Spleen (tissue), 11 donors: ENCODE measurements at regions not wholly inside any gene's neighbourhood (a gene's known extent, or its start where the extent isn't known, plus 50 kb on each side); places are given as distances from the start of the nearest gene placed in this dataset.

Experiments
- DNase-seq: peaks from one replicate; pipeline ENCODE4 v3.0.0-alpha.2; 2020
- H3K27ac ChIP-seq, 8 donors: fragments of 200-600 bp; sonication (generic) in 7 of 8; 1 replicate in 4 of 8; 2 replicates in 4 of 8; pipeline versions ENCODE4 v1.5.0 to v1.8.0; 2016 to 2021; ENCODE audit warnings: inconsistent platforms in 4 of 8, mild to moderate bottlenecking in 4 of 8, moderate library complexity in 1 of 8
- H3K27me3 ChIP-seq, 7 donors: fragments of 200-600 bp; sonication (generic) in 6 of 7; replicated peaks in 1 of 7; 1 replicate in 4 of 7; 2 replicates in 3 of 7; pipeline versions ENCODE4 v1.5.0 to v1.8.0; 2016 to 2021; ENCODE audit warnings: inconsistent platforms in 3 of 7, mild to moderate bottlenecking in 1 of 7
- H3K36me3 ChIP-seq, 6 donors: fragments of 200-600 bp; sonication (generic) in 5 of 6; 1 replicate in 4 of 6; 2 replicates in 2 of 6; pipeline versions ENCODE4 v1.5.0 to v1.8.0; 2016 to 2021; ENCODE audit warnings: inconsistent platforms in 2 of 6
- H3K4me1 ChIP-seq, 6 donors: fragments of 200-600 bp; sonication (generic) in 5 of 6; 1 replicate in 3 of 6; 2 replicates in 3 of 6; pipeline versions ENCODE4 v1.5.0 to v1.8.0; 2016 to 2021; ENCODE audit warnings: inconsistent platforms in 3 of 6
- H3K4me3 ChIP-seq, 8 donors: fragments of 200-600 bp; sonication (generic) in 7 of 8; 1 replicate in 4 of 8; 2 replicates in 4 of 8; pipeline versions ENCODE4 v1.5.0 to v1.8.0; 2016 to 2021; ENCODE audit warnings: inconsistent platforms in 4 of 8, mild to moderate bottlenecking in 4 of 8, moderate library complexity in 2 of 8
- H3K9me3 ChIP-seq, 8 donors: fragments of 200-600 bp; sonication (generic) in 7 of 8; 1 replicate in 4 of 8; 2 replicates in 4 of 8; pipeline versions ENCODE4 v1.5.0 to v1.8.0; 2016 to 2021; ENCODE audit warnings: inconsistent platforms in 4 of 8
- POLR2A ChIP-seq, 3 donors: fragments of 450-650 bp; IDR thresholded peaks; one replicate each; pipeline ENCODE4 v1.5.1; 2017; ENCODE audit warnings: antibody characterized with exemption in 3 of 3, mild to moderate bottlenecking in 1 of 3
- POLR2AphosphoS5 ChIP-seq, 3 donors: sonication (generic); formaldehyde crosslinking; IDR thresholded peaks; one replicate each; pipeline ENCODE4 v1.5.1; 2017; ENCODE audit warnings: antibody characterized with exemption in 3 of 3
- WGBS, 5 donors: extraction: QIAGEN DNeasy Blood & Tissue Kit in 3 of 5; methylation state at CpG; one replicate each; pipeline versions ENCODE4 v1.1.5 to v1.1.7; 2013 to 2018; 5-methylcytosine and 5-hydroxymethylcytosine counted together
- intact Hi-C: fragments of 100-400 bp; cut with DNase I; formaldehyde crosslinking; loops from one replicate; pipeline ENCODE4 v1.15.0; 2023; ENCODE audit warnings: low total_unique reads
- TF ChIP-seq, protein P1 (sequence below), 11 experiments: fragments of 200-600 bp in 7 of 11; fragments of 450-650 bp in 4 of 11; sonication (generic) in 4 of 11; IDR thresholded peaks in 8 of 11; conservative IDR thresholded peaks in 3 of 11; 1 replicate in 7 of 11; 2 replicates in 4 of 11; pipeline versions ENCODE4 v1.4.0 to v1.8.0; 2016 to 2021; ENCODE audit warnings: antibody characterized with exemption in 11 of 11, inconsistent platforms in 4 of 11, mild to moderate bottlenecking in 1 of 11
- donor health status: healthy with polysubstance abuse.
- donor health status: DM: no; HTN: no; CAD: no; lungs with moderate emphysema.
- donor health status: DM: no; HTN: no; CAD: no.
- donor health status: Bipolar disorder and iron deficiency.
- donor health status: healthy.
- donor health status: DM: no; HTN: no; CAD: no.
- donor health status: DM: yes; HTN: yes; CAD: no.

DNA sequence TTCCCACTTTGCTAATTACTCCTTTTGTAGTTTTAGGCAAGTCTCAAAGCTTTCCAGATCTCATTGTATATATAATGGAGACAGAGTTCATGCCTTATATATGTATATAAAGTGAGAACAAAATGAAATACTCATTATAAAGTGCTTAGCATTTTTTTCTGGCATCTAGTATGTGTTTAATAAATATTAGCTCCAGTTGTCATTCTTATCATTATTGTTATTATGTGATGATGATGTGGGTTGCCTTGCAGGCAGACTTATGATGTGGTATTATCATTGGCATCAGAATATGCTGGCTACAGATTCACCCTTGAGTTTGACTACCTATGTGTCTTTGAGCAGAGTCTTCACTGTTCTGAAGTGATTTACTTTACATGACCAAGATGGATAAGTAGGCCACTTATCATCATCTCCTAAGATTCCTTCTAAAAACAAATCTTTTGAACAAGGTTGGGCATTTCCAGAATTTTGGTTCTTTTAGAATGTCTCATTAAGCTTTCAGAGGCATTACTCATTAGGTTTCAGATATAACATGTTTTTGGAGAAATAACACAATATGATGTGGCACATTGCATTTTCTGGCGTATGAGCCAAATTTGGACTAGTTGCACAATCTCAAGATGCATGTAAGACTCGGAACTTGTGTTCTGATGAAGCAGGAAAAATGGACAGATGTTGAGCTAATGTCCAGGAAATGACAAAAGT is 145.6 kb upstream of the TNC start:
- peaks cover 0 to 4% (median 0%) of the 10 kb centered on the region in 6 donors for H3K4me1 ChIP-seq
- H3K27ac ChIP-seq = peak overlapping the region in 2 of 8 donors; percentile 9 to 27
- 66 to 82% (median 74%) methylated on average over 2 of the region's 2 CpGs for WGBS, 5 donors
- no peaks in the 10 kb centered on the region for H3K36me3 ChIP-seq
- intact Hi-C loops = no loop called here
- DNase-seq = no peak
- TF ChIP-seq POLR2A (IDR thresholded peaks at IDR 0.05) (no peak), POLR2AphosphoS5 (IDR thresholded peaks at IDR 0.05) (no peak)
- TF ChIP-seq, protein P1, sequence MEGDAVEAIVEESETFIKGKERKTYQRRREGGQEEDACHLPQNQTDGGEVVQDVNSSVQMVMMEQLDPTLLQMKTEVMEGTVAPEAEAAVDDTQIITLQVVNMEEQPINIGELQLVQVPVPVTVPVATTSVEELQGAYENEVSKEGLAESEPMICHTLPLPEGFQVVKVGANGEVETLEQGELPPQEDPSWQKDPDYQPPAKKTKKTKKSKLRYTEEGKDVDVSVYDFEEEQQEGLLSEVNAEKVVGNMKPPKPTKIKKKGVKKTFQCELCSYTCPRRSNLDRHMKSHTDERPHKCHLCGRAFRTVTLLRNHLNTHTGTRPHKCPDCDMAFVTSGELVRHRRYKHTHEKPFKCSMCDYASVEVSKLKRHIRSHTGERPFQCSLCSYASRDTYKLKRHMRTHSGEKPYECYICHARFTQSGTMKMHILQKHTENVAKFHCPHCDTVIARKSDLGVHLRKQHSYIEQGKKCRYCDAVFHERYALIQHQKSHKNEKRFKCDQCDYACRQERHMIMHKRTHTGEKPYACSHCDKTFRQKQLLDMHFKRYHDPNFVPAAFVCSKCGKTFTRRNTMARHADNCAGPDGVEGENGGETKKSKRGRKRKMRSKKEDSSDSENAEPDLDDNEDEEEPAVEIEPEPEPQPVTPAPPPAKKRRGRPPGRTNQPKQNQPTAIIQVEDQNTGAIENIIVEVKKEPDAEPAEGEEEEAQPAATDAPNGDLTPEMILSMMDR (IDR thresholded peaks at IDR 0.05 in 8 of 11, conservative IDR thresholded peaks at IDR 0.05 in 3 of 11) = no peak
- H3K4me3 ChIP-seq = no peak overlapping the region
- H3K9me3 ChIP-seq = no peaks in the 10 kb centered on the region
- H3K27me3 ChIP-seq = no peaks in the 10 kb centered on the region

DNA sequence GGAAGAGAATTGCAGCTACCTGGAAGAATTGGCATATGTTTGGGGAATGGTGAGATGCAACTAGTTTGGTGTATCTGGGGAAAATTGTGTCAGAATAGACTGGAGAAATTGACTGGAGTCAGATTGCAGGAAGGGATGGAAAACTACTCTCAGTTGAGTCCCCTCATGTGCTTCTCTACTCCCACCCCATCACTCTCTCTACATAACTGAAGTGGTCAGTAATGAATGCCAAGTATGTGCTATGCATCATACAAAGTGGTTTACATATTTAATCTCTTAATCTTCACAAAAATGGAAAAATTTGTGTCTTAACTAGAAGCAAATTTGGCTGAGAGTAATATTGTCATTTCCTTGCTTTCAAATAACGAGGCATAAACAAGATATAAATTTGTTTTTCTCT is 146.4 kb upstream of the TNC start:
- no peak for DNase-seq
- Histone ChIP-seq H3K9me3 (no peaks in the 10 kb centered on the region), H3K4me1 (peaks cover 0 to 4% (median 0%) of the 10 kb centered on the region in 6 donors), H3K27ac (peak overlapping the region in 3 of 8 donors; percentile 18 to 49 (median 27)), H3K4me3 (no peak overlapping the region), H3K27me3 (no peaks in the 10 kb centered on the region), H3K36me3 (no peaks in the 10 kb centered on the region)
- intact Hi-C loops = no loop called here
- WGBS, 5 donors = 49 to 68% (median 57%) methylated on average over 1 of the region's 1 CpG
- TF ChIP-seq POLR2A (IDR thresholded peaks at IDR 0.05) (no peak), POLR2AphosphoS5 (IDR thresholded peaks at IDR 0.05) (no peak)
- TF ChIP-seq, protein P1 (IDR thresholded peaks at IDR 0.05 in 8 of 11, conservative IDR thresholded peaks at IDR 0.05 in 3 of 11) = no peak

DNA sequence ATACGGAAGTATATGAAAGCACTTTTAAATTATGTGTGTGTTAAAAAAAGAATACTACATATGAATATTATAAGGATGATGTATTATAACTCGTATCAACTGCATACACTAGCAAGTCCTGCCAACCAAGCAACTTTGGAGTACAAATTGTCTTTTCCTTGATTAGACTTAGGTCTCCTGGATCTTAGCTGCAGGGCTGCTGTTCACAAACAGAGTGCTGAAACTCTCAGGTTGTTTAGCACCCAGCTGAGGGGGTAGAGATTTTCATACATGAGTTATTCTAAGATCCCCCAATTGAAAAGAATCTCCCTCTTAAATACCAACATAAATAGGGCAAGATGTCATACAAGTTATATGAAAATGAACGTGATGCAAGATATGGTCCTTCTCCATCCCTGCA is 149.8 kb upstream of the TNC start:
- H3K9me3 ChIP-seq = no peaks in the 10 kb centered on the region
- intact Hi-C loops = no loop called here
- TF ChIP-seq POLR2A (IDR thresholded peaks at IDR 0.05) = no peak
- no peak for TF ChIP-seq POLR2AphosphoS5 (IDR thresholded peaks at IDR 0.05)
- TF ChIP-seq, protein P1 (IDR thresholded peaks at IDR 0.05 in 8 of 11, conservative IDR thresholded peaks at IDR 0.05 in 3 of 11) = no peak
- H3K27me3 ChIP-seq = no peaks in the 10 kb centered on the region
- no peak for DNase-seq
- H3K36me3 ChIP-seq = no peaks in the 10 kb centered on the region
- peaks cover 0 to 4% (median 0%) of the 10 kb centered on the region in 6 donors for H3K4me1 ChIP-seq
- no peak overlapping the region for H3K27ac ChIP-seq
- 68 to 84% (median 73%) methylated on average over 3 of the region's 3 CpGs for WGBS, 5 donors
- no peak overlapping the region for H3K4me3 ChIP-seq

DNA sequence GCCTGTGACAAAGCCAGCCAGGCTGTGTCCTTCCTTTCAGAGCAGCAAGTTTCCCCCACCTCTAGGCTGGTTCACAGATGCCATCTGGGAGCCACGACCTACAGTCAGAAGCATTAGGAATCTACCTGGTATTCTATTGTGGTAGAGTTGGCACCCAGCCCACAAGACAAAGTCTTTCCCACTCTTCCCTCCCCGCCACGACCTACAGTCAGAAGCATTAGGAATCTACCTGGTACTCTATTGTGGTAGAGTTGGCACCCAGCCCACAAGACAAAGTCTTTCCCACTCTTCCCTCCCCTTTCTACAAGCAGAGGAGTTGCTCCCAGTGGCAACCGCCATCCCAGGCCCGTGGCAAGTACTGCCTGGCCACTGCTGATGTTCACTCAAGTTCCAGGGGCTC is 157.8 kb upstream of the TNC start:
- no peaks in the 10 kb centered on the region for H3K4me1 ChIP-seq
- TF ChIP-seq POLR2AphosphoS5 (IDR thresholded peaks at IDR 0.05) (no peak), POLR2A (IDR thresholded peaks at IDR 0.05) (no peak)
- TF ChIP-seq, protein P1 (IDR thresholded peaks at IDR 0.05 in 8 of 11, conservative IDR thresholded peaks at IDR 0.05 in 3 of 11) = no peak
- intact Hi-C loops = no loop called here
- WGBS, 5 donors = 78 to 94% (median 85%) methylated on average over 4 to 5 of the region's 5 CpGs
- no peaks in the 10 kb centered on the region for H3K9me3 ChIP-seq
- H3K4me3 ChIP-seq = no peak overlapping the region
- H3K27me3 ChIP-seq = no peaks in the 10 kb centered on the region
- no peaks in the 10 kb centered on the region for H3K36me3 ChIP-seq
- H3K27ac ChIP-seq = no peak overlapping the region
- DNase-seq = no peak
